DND-41 (cell line): ENCODE measurements at regions not wholly inside any gene's neighbourhood (a gene's known extent, or its start where the extent isn't known, plus 50 kb on each side); places are given as distances from the start of the nearest gene placed in this dataset.

Source experiments
- ATAC-seq: fragments of 200-7000 bp; cut with Tn5 transposase; 3 replicates; pipeline ENCODE4 v1.9.1; 2021; ENCODE audit warnings: low read depth; ENCODE audit not compliant: insufficient read depth
- DNase-seq: peaks from one replicate; pipeline ENCODE4 v3.0.0-alpha.2; 2020
- H2AFZ ChIP-seq: 2 replicates; pipeline ENCODE4 v1.6.0; 2012; ENCODE audit warnings: low read depth, low read length
- H3K27ac ChIP-seq: 2 replicates; pipeline ENCODE4 v1.5.1; 2012; ENCODE audit warnings: low read length, inconsistent platforms
- H3K27me3 ChIP-seq: fragments of 200-600 bp; sonication (generic); 2 replicates; pipeline ENCODE4 v1.6.0; 2012; ENCODE audit warnings: low read length, mild to moderate bottlenecking, inconsistent platforms; ENCODE audit not compliant: insufficient read depth, poor library complexity
- H3K36me3 ChIP-seq: 2 replicates; pipeline ENCODE4 v1.5.1; 2012; ENCODE audit warnings: low read length, inconsistent platforms; ENCODE audit not compliant: insufficient read depth
- H3K4me1 ChIP-seq: 2 replicates; pipeline ENCODE4 v1.5.1; 2012; ENCODE audit warnings: mild to moderate bottlenecking, low read length; ENCODE audit not compliant: insufficient read depth
- H3K4me2 ChIP-seq: 2 replicates; pipeline ENCODE4 v1.6.0; 2012; ENCODE audit warnings: mild to moderate bottlenecking, moderate library complexity, low read length, inconsistent platforms; ENCODE audit not compliant: insufficient read depth
- H3K4me3 ChIP-seq, 2 experiments: fragments of 200-600 bp in 1 of 2; shearing (Covaris generic) in 1 of 2; 2 replicates each; pipeline ENCODE4 v1.5.1; 2012 to 2016; ENCODE audit warnings: inconsistent platforms in 2 of 2, low read length in 2 of 2, mild to moderate bottlenecking in 2 of 2, low read depth in 1 of 2, moderate library complexity in 1 of 2
- H3K79me2 ChIP-seq: 2 replicates; pipeline ENCODE4 v1.6.0; 2012; ENCODE audit warnings: low read length, inconsistent platforms; ENCODE audit not compliant: insufficient read depth
- H3K9ac ChIP-seq: 2 replicates; pipeline ENCODE4 v1.6.0; 2012; ENCODE audit warnings: low read depth, mild to moderate bottlenecking, inconsistent platforms, low read length, moderate library complexity
- H3K9me3 ChIP-seq: 2 replicates; pipeline ENCODE4 v1.5.1; 2012; ENCODE audit warnings: low read length, moderate library complexity, mild to moderate bottlenecking, inconsistent platforms; ENCODE audit not compliant: insufficient read depth, severe bottlenecking
- H4K20me1 ChIP-seq: 2 replicates; pipeline ENCODE4 v1.6.0; 2012; ENCODE audit warnings: low read length; ENCODE audit not compliant: insufficient read depth
- EZH2 ChIP-seq: IDR thresholded peaks from 3 replicates; pipeline ENCODE4 v1.6.1; 2012; ENCODE audit warnings: borderline replicate concordance, low read depth, mild to moderate bottlenecking, moderate library complexity, low read length, inconsistent platforms; ENCODE audit not compliant: severe bottlenecking
- TF ChIP-seq, protein P1 (sequence below): IDR thresholded peaks from 2 replicates; pipeline ENCODE4 v1.5.1; 2012; ENCODE audit warnings: borderline replicate concordance, low read length, moderate library complexity, mild to moderate bottlenecking; ENCODE audit not compliant: poor library complexity, severe bottlenecking; ENCODE audit errors: extremely low read depth

DNA sequence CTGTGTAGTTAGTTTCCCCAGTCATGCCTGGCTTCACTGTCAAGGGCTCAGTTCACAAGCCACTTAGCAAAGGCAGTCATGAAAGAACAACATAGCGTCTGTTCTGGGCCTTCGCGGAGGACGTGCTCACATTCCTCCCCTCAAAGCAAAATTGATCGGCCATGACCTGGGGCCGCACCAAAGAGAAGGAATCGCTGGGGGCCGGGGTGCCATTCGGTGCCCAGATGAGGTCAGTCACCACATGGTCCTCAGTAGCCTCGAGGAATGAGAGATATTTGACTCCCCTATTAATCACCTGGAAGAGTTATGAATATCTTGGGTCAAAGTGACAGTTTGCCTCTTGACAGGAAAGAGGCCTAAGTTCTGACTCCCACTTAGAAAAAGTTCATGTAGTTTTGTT is 251.1 kb upstream of the JUN start:
- DNase-seq (no peak), ATAC-seq (no peak)
- no peaks in the 10 kb centered on the region for H3K9me3 ChIP-seq
- no peaks in the 10 kb centered on the region for H3K27me3 ChIP-seq
- TF ChIP-seq, protein P1, sequence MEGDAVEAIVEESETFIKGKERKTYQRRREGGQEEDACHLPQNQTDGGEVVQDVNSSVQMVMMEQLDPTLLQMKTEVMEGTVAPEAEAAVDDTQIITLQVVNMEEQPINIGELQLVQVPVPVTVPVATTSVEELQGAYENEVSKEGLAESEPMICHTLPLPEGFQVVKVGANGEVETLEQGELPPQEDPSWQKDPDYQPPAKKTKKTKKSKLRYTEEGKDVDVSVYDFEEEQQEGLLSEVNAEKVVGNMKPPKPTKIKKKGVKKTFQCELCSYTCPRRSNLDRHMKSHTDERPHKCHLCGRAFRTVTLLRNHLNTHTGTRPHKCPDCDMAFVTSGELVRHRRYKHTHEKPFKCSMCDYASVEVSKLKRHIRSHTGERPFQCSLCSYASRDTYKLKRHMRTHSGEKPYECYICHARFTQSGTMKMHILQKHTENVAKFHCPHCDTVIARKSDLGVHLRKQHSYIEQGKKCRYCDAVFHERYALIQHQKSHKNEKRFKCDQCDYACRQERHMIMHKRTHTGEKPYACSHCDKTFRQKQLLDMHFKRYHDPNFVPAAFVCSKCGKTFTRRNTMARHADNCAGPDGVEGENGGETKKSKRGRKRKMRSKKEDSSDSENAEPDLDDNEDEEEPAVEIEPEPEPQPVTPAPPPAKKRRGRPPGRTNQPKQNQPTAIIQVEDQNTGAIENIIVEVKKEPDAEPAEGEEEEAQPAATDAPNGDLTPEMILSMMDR = no peak
- no peak for TF ChIP-seq EZH2
- H3K4me2 ChIP-seq = no peak overlapping the region
- H3K4me1 ChIP-seq = no peaks in the 10 kb centered on the region
- H3K4me3 ChIP-seq = no peak overlapping the region
- no peak overlapping the region for H3K27ac ChIP-seq
- H3K9ac ChIP-seq = no peak overlapping the region
- H4K20me1 ChIP-seq = no peaks in the 10 kb centered on the region
- H2AFZ ChIP-seq = no peak overlapping the region
- no peaks in the 10 kb centered on the region for H3K36me3 ChIP-seq
- H3K79me2 ChIP-seq = no peaks in the 10 kb centered on the region

DNA sequence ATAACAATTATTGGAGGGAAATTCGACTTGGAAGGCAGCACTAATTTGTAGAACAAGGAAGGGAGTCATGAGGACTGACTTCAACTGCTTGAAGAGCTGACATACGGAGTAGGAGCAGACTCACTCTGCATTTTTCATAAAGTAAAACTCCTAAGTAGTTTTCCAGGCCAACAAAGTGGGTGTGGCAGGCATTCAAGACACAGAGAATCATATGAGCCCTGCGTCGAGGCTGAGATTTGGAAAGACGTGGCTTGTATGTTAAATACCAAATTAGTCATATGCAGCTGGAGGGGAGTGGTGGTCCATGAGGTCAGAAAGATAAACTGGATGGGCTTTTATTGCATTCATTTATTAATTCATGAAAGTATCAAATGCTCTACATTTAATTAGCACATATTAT is 255.7 kb upstream of the JUN start:
- H3K4me2 ChIP-seq = no peak overlapping the region
- no peaks in the 10 kb centered on the region for H3K36me3 ChIP-seq
- H3K4me3 ChIP-seq = no peak overlapping the region
- no peak for DNase-seq
- no peak overlapping the region for H3K27ac ChIP-seq
- ATAC-seq = no peak
- H3K79me2 ChIP-seq = no peaks in the 10 kb centered on the region
- no peak overlapping the region for H3K9ac ChIP-seq
- no peaks in the 10 kb centered on the region for H3K9me3 ChIP-seq
- no peaks in the 10 kb centered on the region for H3K27me3 ChIP-seq
- TF ChIP-seq, protein P1 = no peak
- TF ChIP-seq EZH2 = no peak
- no peaks in the 10 kb centered on the region for H4K20me1 ChIP-seq
- H2AFZ ChIP-seq = no peak overlapping the region
- peaks cover 14% of the 10 kb centered on the region for H3K4me1 ChIP-seq

DNA sequence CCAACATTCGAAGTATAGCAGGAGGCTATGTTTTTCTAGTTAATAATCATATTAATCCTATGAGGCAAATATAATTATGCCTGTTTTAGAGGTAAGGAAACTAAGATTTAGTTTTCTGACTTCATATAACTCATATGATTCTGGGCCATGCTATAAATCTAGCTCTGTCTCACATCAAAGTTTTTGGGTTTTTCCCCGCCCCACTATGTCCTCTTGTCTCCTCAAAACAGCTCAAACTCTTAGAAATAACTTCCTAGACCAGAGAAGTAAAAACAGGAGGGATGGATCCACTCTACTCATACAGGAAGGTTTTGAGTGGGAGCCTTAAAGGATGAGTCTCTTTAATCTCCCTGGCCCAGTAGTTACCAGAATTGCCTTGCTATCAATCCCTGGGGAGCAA is 256.4 kb upstream of the FGGY start:
- Histone ChIP-seq H3K36me3 (no peaks in the 10 kb centered on the region), H3K9ac (no peak overlapping the region), H3K27ac (no peak overlapping the region), H3K4me3 (no peak overlapping the region), H3K9me3 (no peaks in the 10 kb centered on the region), H4K20me1 (no peaks in the 10 kb centered on the region), H3K4me1 (peaks cover 23% of the 10 kb centered on the region), H3K4me2 (no peak overlapping the region), H3K27me3 (no peaks in the 10 kb centered on the region), H2AFZ (no peak overlapping the region), H3K79me2 (no peaks in the 10 kb centered on the region)
- ATAC-seq = no peak
- TF ChIP-seq EZH2 = no peak
- TF ChIP-seq, protein P1 = no peak
- no peak for DNase-seq
